ENCODE measurements at regions not wholly inside any gene's neighbourhood (a gene's known extent, or its start where the extent isn't known, plus 50 kb on each side); places are given as distances from the start of the nearest gene placed in this dataset.

GRCh38 chr7:82624337-82624736 is 180.8 kb upstream of the CACNA2D1 start:
- Histone ChIP-seq H3K4me1 (no peaks in the 10 kb centered on the region), H3K4me3 (no peak overlapping the region), H3K36me3 (no peaks in the 10 kb centered on the region), H3K27me3 (no peaks in the 10 kb centered on the region), H3K27ac (no peak overlapping the region), H3K9me3 (no peaks in the 10 kb centered on the region)
- intact Hi-C loops (cut with DNase I) = no loop called here
- 80 to 82% methylated on average over 2 of the region's 2 CpGs for whole genome bisulfite sequencing, 2 donors
- no peak for DNase-seq
- no peak for TF ChIP-seq EP300 (IDR thresholded peaks at IDR 0.05)
- no peak for TF ChIP-seq POLR2AphosphoS5 (IDR thresholded peaks at IDR 0.05)
- TF ChIP-seq CTCF (IDR thresholded peaks at IDR 0.05) = no peak
- no peak for TF ChIP-seq POLR2A (IDR thresholded peaks at IDR 0.05)

GRCh38 chr7:82623812-82624211 is 180.2 kb upstream of the CACNA2D1 start:
- no peak overlapping the region for H3K4me3 ChIP-seq
- H3K27ac ChIP-seq = no peak overlapping the region
- DNase-seq = no peak
- no peaks in the 10 kb centered on the region for H3K9me3 ChIP-seq
- H3K27me3 ChIP-seq = no peaks in the 10 kb centered on the region
- intact Hi-C loops (cut with DNase I) = no loop called here
- H3K36me3 ChIP-seq = no peaks in the 10 kb centered on the region
- H3K4me1 ChIP-seq = no peaks in the 10 kb centered on the region
- TF ChIP-seq POLR2A (IDR thresholded peaks at IDR 0.05) = no peak
- TF ChIP-seq CTCF (IDR thresholded peaks at IDR 0.05) = no peak
- TF ChIP-seq EP300 (IDR thresholded peaks at IDR 0.05) = no peak
- no peak for TF ChIP-seq POLR2AphosphoS5 (IDR thresholded peaks at IDR 0.05)

- 91 to 92% methylated on average over 1 of the region's 1 CpG for WGBS, 2 donors
- no peaks in the 10 kb centered on the region for H3K4me1 ChIP-seq
- TF ChIP-seq CTCF (IDR thresholded peaks at IDR 0.05) (no peak), POLR2AphosphoS5 (IDR thresholded peaks at IDR 0.05) (no peak), POLR2A (IDR thresholded peaks at IDR 0.05) (no peak), EP300 (IDR thresholded peaks at IDR 0.05) (no peak)
Observed at GRCh38 chr7:82617156-82617555, 173.6 kb upstream of the CACNA2D1 start.

GRCh38 chr7:82616059-82616728 is 172.6 kb upstream of the CACNA2D1 start:
- intact Hi-C loops (cut with DNase I) = no loop called here
- WGBS, 2 donors = 58 to 64% methylated on average over 2 of the region's 2 CpGs
- H3K27me3 ChIP-seq = no peaks in the 10 kb centered on the region

More at GRCh38 chr7:82617156-82617555, 173.6 kb upstream of the CACNA2D1 start:
- H3K36me3 ChIP-seq = no peaks in the 10 kb centered on the region
- no peak overlapping the region for H3K4me3 ChIP-seq
- H3K27me3 ChIP-seq = no peaks in the 10 kb centered on the region
- intact Hi-C loops (cut with DNase I) = no loop called here
- H3K9me3 ChIP-seq = no peaks in the 10 kb centered on the region
- H3K27ac ChIP-seq = no peak overlapping the region
- DNase-seq = no peak

More at GRCh38 chr7:82616059-82616728, 172.6 kb upstream of the CACNA2D1 start:
- DNase-seq = no peak
- TF ChIP-seq CTCF (IDR thresholded peaks at IDR 0.05) = no peak
- TF ChIP-seq POLR2AphosphoS5 (IDR thresholded peaks at IDR 0.05) = no peak
- no peak for TF ChIP-seq EP300 (IDR thresholded peaks at IDR 0.05)
- TF ChIP-seq POLR2A (IDR thresholded peaks at IDR 0.05) = no peak
- Histone ChIP-seq H3K9me3 (no peaks in the 10 kb centered on the region), H3K36me3 (no peaks in the 10 kb centered on the region), H3K4me1 (no peaks in the 10 kb centered on the region), H3K27ac (no peak overlapping the region), H3K4me3 (no peak overlapping the region)
